Testis (tissue), 2 donors: ENCODE measurements at regions not wholly inside any gene's neighbourhood (a gene's known extent, or its start where the extent isn't known, plus 50 kb on each side); places are given as distances from the start of the nearest gene placed in this dataset.

ENCODE experiments used
- CTCF ChIP-seq, 3 experiments: fragments of 450-650 bp in 2 of 3; fragments of 200-600 bp in 1 of 3; sonication (generic) in 1 of 3; IDR thresholded peaks; one replicate each; pipeline ENCODE4 v1.5.1; 2016 to 2019; ENCODE audit warnings: antibody characterized with exemption in 3 of 3, mild to moderate bottlenecking in 2 of 3, moderate library complexity in 1 of 3
- POLR2A ChIP-seq: fragments of 450-650 bp; IDR thresholded peaks from one replicate; pipeline ENCODE4 v1.6.1; 2017; ENCODE audit warnings: antibody characterized with exemption, mild to moderate bottlenecking, moderate library complexity

GRCh38 chr15:47397655-47398054 is 319.6 kb upstream of the SEMA6D start:
- no peak for TF ChIP-seq CTCF (IDR thresholded peaks at IDR 0.05)
- no peak for TF ChIP-seq POLR2A
